Erythroblast (primary cell): ENCODE measurements at regions not wholly inside any gene's neighbourhood (a gene's known extent, or its start where the extent isn't known, plus 50 kb on each side); places are given as distances from the start of the nearest gene placed in this dataset.

ENCODE experiments used
- GATA1 ChIP-seq: IDR thresholded peaks from 2 replicates; pipeline ENCODE4 v1.6.1; 2011; ENCODE audit warnings: low read depth, mild to moderate bottlenecking, control low read depth, low read length, moderate library complexity
- POLR2A ChIP-seq: IDR thresholded peaks from 2 replicates; pipeline ENCODE4 v1.6.1; 2011; ENCODE audit warnings: mild to moderate bottlenecking, low read length

DNA sequence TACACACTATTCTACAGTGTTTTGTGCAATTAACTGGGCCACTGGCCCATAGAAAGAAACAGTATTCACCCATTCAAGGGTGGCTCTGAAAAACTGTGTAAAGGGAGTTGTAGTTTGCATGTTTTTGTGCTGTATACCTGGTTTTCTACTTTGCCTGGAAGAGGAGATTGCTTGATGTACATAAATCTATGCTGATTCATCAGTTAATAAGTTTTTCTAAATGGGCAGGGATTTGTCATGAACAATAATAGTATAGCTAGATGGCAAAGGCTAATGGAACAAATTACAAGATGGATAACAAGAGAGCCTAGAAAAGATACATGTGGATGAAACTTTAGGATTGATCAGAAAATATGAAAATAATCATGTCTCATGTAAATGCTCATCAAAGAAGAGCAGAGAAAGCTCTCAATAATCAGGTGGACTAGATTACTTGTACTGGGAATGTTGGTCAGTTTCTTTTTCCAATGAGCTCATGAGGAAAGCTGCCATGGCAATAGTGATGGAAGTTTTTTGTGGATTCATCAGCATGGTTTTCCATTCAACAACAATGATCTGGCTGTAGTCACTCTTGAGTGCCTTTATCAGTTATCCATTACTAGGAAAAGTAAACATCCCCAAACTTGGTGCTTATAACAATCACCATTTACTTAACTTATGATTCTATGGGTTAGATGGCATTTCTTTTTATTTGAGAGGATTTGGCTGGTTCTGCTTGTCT is 602.8 kb downstream of the BRINP3 start:
- no peak for TF ChIP-seq POLR2A
- TF ChIP-seq GATA1, result no peak
